VCaP (cell line): ENCODE measurements at regions not wholly inside any gene's neighbourhood (a gene's known extent, or its start where the extent isn't known, plus 50 kb on each side); places are given as distances from the start of the nearest gene placed in this dataset.

Experiments
- H3K27ac ChIP-seq: fragments of 450-650 bp; 2 replicates; pipeline ENCODE4 v1.5.1; 2017
- TF ChIP-seq, protein P1 (sequence below): fragments of 450-650 bp; conservative IDR thresholded peaks from 2 replicates; pipeline ENCODE4 v1.5.1; 2017; ENCODE audit warnings: mild to moderate bottlenecking, moderate library complexity

DNA sequence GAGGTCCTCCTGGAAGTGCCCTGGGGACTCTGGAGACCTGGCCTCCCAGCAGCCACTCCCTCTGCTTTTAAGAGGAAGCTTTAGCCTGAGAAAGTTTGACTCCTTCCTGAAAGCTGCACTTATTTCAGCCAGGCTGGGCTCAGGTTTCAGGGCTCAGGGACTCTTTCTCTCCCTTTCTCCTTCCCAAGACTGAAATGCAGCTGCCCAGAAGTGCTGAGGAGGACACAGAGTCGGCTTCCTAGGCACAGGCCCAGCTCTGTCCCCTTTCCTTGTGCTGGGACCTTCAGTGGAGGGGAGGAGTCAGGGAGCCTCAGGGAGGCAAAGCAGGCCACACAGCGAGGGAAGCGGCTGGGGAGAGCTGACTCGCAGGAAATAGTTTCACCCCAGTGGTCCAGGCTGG lies 137.3 kb downstream of the NAV1 start:
- no peak overlapping the region for H3K27ac ChIP-seq
- TF ChIP-seq, protein P1, sequence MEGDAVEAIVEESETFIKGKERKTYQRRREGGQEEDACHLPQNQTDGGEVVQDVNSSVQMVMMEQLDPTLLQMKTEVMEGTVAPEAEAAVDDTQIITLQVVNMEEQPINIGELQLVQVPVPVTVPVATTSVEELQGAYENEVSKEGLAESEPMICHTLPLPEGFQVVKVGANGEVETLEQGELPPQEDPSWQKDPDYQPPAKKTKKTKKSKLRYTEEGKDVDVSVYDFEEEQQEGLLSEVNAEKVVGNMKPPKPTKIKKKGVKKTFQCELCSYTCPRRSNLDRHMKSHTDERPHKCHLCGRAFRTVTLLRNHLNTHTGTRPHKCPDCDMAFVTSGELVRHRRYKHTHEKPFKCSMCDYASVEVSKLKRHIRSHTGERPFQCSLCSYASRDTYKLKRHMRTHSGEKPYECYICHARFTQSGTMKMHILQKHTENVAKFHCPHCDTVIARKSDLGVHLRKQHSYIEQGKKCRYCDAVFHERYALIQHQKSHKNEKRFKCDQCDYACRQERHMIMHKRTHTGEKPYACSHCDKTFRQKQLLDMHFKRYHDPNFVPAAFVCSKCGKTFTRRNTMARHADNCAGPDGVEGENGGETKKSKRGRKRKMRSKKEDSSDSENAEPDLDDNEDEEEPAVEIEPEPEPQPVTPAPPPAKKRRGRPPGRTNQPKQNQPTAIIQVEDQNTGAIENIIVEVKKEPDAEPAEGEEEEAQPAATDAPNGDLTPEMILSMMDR = no peak

DNA sequence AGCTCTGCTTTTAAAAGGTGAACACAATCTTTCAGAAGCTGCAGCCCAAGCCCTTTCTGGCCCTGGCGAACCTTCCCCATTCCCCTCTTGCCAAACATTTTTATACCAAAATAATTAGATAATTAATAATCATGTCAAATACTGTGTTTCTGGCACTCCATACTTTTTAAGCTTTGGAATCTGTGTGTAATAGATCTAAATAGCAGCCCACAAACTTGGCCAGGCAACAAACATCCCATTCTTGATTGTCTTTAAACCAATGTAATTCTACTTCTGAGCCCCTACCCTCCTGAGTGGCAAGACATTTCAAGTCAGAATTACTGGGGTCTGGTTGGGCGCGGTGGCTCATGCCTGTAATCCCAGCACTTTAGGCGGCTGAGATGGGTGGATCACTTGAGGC lies 137.7 kb downstream of the NAV1 start:
- TF ChIP-seq, protein P1 = no peak
- H3K27ac ChIP-seq = no peak overlapping the region

DNA sequence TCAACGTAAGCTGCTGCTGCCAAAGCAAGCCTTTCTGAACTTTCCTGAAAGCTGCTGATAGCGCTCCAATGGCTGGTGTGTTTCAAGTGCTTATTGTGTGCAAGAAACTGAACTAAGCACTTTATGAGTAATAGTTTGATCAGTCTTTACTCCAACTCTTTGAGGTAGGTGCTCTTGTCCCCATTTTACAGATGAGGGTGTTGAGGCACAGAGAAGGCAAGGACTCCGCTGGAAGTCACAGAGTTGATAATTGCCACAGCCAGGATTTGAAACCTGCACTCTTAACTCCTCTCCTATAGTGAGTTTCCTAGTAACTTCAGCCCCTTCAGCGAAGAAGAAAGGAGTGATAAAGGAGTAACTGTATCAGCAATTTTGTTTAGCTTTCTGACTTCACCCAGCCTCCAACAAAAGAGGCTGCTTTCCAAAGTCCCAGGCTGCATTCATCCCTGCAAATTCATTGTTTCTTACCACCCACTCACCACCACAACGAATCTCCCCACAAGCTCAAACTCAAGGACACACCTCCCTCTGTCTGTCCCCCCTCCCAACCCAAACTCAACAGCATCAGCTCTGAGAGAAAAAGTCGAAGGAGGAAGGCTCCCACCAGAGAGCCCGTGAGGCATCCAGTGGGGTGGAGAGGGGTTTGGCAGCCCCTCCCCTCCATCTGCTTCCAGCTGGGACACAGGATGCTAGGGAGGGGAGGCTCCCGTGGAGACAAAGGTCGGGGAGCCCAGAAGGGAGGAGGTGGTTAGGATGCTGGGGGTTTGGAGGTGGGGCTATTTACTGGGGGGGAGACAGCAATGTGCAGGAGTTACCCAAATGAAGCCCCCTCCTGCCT lies 139.6 kb downstream of the NAV1 start:
- no peak overlapping the region for H3K27ac ChIP-seq
- TF ChIP-seq, protein P1 = no peak

DNA sequence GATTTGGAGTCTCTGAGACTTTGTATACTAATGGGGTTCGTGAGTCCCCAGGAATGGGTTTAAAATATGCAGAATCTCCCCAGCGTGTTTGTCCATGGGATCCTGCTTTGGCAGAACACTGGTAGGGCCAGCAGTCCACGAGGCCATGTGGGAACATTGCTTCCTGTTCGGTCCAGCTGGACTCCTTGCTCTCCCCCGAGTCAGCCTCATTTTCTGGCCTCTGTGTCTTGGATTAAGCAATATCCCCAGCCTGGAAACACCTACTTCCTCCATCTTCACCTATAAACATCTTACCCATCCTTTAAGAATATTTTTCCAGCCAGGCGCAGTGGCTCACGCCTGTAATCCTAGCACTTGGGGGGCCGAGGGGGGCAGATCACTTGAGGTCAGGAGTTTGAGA lies 142.4 kb downstream of the NAV1 start:
- no peak overlapping the region for H3K27ac ChIP-seq
- TF ChIP-seq, protein P1 = no peak

DNA sequence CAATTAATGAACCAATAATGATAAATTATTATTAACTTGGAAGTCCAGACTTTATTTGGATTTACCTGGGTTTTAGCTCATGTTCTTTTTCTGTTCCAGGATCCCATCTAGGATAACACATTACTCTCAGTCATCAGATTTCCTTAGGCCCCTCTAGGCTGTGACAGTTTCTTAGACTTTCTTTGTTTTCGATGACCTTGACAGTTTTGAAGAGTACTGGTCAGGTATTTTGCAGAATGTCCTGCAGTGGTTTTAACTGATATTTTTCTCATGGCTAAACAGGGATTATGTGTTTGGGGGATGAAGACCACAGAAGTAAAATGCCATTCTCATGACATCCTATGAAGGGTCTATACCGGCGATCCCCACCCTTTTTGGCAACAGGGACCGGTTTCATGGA lies 144.0 kb downstream of the NAV1 start:
- no peak overlapping the region for H3K27ac ChIP-seq
- TF ChIP-seq, protein P1 = no peak

DNA sequence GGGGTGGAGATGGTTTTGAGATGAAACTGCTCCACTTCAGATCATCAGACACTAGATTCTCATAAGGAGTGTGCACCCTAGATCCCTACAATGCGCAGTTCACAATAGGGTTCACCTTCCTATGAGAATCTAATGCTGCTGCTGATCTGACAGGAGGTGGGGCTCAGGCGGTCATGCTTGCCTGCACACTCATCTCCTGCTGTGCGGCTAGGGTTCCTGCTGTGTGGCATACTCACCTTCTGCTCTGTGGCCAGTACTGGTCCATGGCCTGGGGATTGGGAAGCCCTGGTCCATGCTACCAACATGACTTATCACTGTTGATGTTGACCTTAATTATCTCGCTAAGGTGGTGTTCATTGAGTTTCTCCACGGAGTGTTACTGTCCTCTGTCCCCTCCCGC lies 144.5 kb downstream of the NAV1 start:
- H3K27ac ChIP-seq = no peak overlapping the region
- TF ChIP-seq, protein P1 = no peak

DNA sequence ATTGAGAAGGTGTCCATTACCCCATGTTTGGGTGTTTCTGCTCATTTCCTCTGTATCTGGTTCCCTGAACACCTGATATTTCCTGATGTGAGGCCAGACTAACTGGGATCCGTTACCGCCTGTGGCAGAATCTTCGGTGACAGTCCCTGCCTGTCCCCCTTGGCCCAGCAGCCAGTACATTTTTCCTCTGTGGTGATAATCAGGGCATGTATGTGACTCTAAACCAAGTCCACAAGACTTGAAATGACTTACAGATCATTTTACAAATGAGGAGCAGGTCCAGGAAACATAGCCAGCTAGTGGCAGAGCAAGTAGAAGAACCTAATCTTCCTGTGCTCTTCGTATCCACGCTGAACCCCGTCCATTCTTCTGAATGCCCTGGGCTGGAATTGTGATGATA lies 143.5 kb upstream of the IPO9 start:
- TF ChIP-seq, protein P1 = no peak
- no peak overlapping the region for H3K27ac ChIP-seq
